HEK293 (cell line): ENCODE measurements at regions not wholly inside any gene's neighbourhood (a gene's known extent, or its start where the extent isn't known, plus 50 kb on each side); places are given as distances from the start of the nearest gene placed in this dataset.

Source experiments
- CTCF ChIA-PET: fragments of 350-600 bp; formaldehyde crosslinking; extraction: SDS; loops from one replicate; lab custom pipeline; 2021; ENCODE audit warnings: antibody characterized with exemption; lab: Yijun Ruan, JAX
- POLR2A ChIA-PET: fragments of 300-600 bp; formaldehyde crosslinking; extraction: SDS; loops from one replicate; lab custom pipeline; 2020; ENCODE audit warnings: antibody characterized with exemption, inconsistent platforms; lab: Yijun Ruan, JAX
- H3K27ac ChIP-seq: fragments of 200-500 bp; sonication (Bioruptor generic); 2 replicates; pipeline ENCODE4 v1.5.1; 2014; ENCODE audit warnings: low read depth, low read length, control low read depth, inconsistent platforms; ENCODE audit errors: extremely low read depth
- H3K36me3 ChIP-seq, 2 experiments: fragments of 200-500 bp in 1 of 2; sonication (Bioruptor generic) in 1 of 2; 1 replicate in 1 of 2; 2 replicates in 1 of 2; pipeline ENCODE4 v1.5.1; 2014 to 2017; ENCODE audit warnings: inconsistent platforms in 2 of 2, low read length in 2 of 2; ENCODE audit not compliant: control insufficient read depth in 2 of 2, insufficient read depth in 1 of 2
- H3K4me1 ChIP-seq: fragments of 200-500 bp; sonication (Bioruptor generic); 2 replicates; pipeline ENCODE4 v1.5.1; 2014; ENCODE audit warnings: mild to moderate bottlenecking, low read length, inconsistent platforms; ENCODE audit not compliant: control insufficient read depth, insufficient read depth
- H3K4me3 ChIP-seq: 2 replicates; pipeline ENCODE4 v1.5.1; 2011; ENCODE audit warnings: low read depth, mild to moderate bottlenecking, control low read depth, low read length, moderate library complexity
- H3K9me3 ChIP-seq: fragments of 200-500 bp; sonication (Bioruptor generic); 2 replicates; pipeline ENCODE4 v1.5.1; 2014; ENCODE audit warnings: low read depth, low read length, inconsistent platforms; ENCODE audit not compliant: control insufficient read depth, insufficient read depth
- EGR2 ChIP-seq: fragments of 450-650 bp; formaldehyde crosslinking; IDR thresholded peaks from 2 replicates; pipeline ENCODE4 v1.5.1; 2016; ENCODE audit warnings: low read depth, missing biosample characterization, missing genetic modification characterization
- GFI1B ChIP-seq: fragments of 450-650 bp; formaldehyde crosslinking; IDR thresholded peaks from 2 replicates; pipeline ENCODE4 v1.5.1; 2016; ENCODE audit warnings: missing biosample characterization, missing genetic modification characterization
- GLI2 ChIP-seq: fragments of 450-650 bp; formaldehyde crosslinking; IDR thresholded peaks from 2 replicates; pipeline ENCODE4; 2017; ENCODE audit warnings: missing biosample characterization, missing genetic modification characterization, low read depth, borderline replicate concordance
- KLF16 ChIP-seq: fragments of 450-650 bp; formaldehyde crosslinking; IDR thresholded peaks from 2 replicates; pipeline ENCODE4 v1.5.1; 2017; ENCODE audit warnings: missing biosample characterization, missing genetic modification characterization
- SCRT1 ChIP-seq: fragments of 450-650 bp; formaldehyde crosslinking; IDR thresholded peaks from 2 replicates; pipeline ENCODE4 v1.5.1; 2016; ENCODE audit warnings: missing biosample characterization, missing genetic modification characterization, borderline replicate concordance
- SCRT2 ChIP-seq: fragments of 450-650 bp; formaldehyde crosslinking; IDR thresholded peaks from 2 replicates; pipeline ENCODE4 v1.5.1; 2016; ENCODE audit warnings: missing biosample characterization, missing genetic modification characterization
- ZBTB17 ChIP-seq: fragments of 450-650 bp; formaldehyde crosslinking; IDR thresholded peaks from 2 replicates; pipeline ENCODE4 v1.5.1; 2016; ENCODE audit warnings: missing biosample characterization, missing genetic modification characterization
- ZBTB8A ChIP-seq: fragments of 450-650 bp; formaldehyde crosslinking; IDR thresholded peaks from 2 replicates; pipeline ENCODE4 v1.5.1; 2016; ENCODE audit warnings: missing biosample characterization, missing genetic modification characterization
- ZNF140 ChIP-seq: fragments of 450-650 bp; formaldehyde crosslinking; IDR thresholded peaks from 2 replicates; pipeline ENCODE4 v1.5.1; 2016; ENCODE audit warnings: missing biosample characterization, missing genetic modification characterization
- ZNF16 ChIP-seq: fragments of 450-650 bp; formaldehyde crosslinking; IDR thresholded peaks from 2 replicates; pipeline ENCODE4 v1.5.1; 2016; ENCODE audit warnings: low read depth, missing biosample characterization, missing genetic modification characterization
- ZNF175 ChIP-seq: fragments of 450-650 bp; formaldehyde crosslinking; IDR thresholded peaks from 2 replicates; pipeline ENCODE4 v1.5.1; 2016; ENCODE audit warnings: missing biosample characterization, missing genetic modification characterization
- ZNF19 ChIP-seq: fragments of 450-650 bp; formaldehyde crosslinking; IDR thresholded peaks from 2 replicates; pipeline ENCODE4; 2016; ENCODE audit warnings: missing biosample characterization, missing genetic modification characterization, low read depth
- ZNF211 ChIP-seq: fragments of 450-650 bp; formaldehyde crosslinking; IDR thresholded peaks from 2 replicates; pipeline ENCODE4 v1.5.1; 2016; ENCODE audit warnings: low read depth, missing biosample characterization, missing genetic modification characterization
- ZNF223 ChIP-seq: fragments of 450-650 bp; formaldehyde crosslinking; IDR thresholded peaks from 2 replicates; pipeline ENCODE4 v1.5.1; 2016; ENCODE audit warnings: missing biosample characterization, missing genetic modification characterization
- ZNF324 ChIP-seq: fragments of 450-650 bp; formaldehyde crosslinking; IDR thresholded peaks from 2 replicates; pipeline ENCODE4 v1.5.1; 2016; ENCODE audit warnings: missing biosample characterization, missing genetic modification characterization
- ZNF391 ChIP-seq: fragments of 450-650 bp; formaldehyde crosslinking; IDR thresholded peaks from 2 replicates; pipeline ENCODE4 v1.5.1; 2016; ENCODE audit warnings: low read depth, missing biosample characterization, missing genetic modification characterization, borderline replicate concordance
- ZNF394 ChIP-seq: fragments of 450-650 bp; formaldehyde crosslinking; IDR thresholded peaks from 2 replicates; pipeline ENCODE4 v1.5.1; 2016; ENCODE audit warnings: missing biosample characterization, missing genetic modification characterization, mild to moderate bottlenecking, moderate library complexity, borderline replicate concordance
- ZNF423 ChIP-seq: fragments of 450-650 bp; formaldehyde crosslinking; IDR thresholded peaks from 2 replicates; pipeline ENCODE4 v1.5.1; 2016; ENCODE audit warnings: missing biosample characterization, missing genetic modification characterization
- ZNF488 ChIP-seq: fragments of 450-650 bp; formaldehyde crosslinking; IDR thresholded peaks from 2 replicates; pipeline ENCODE4 v1.5.1; 2016; ENCODE audit warnings: missing biosample characterization, missing genetic modification characterization
- ZNF529 ChIP-seq: fragments of 450-650 bp; formaldehyde crosslinking; IDR thresholded peaks from 2 replicates; pipeline ENCODE4 v1.5.1; 2017; ENCODE audit warnings: missing genetic modification characterization, missing biosample characterization; ENCODE audit not compliant: insufficient replicate concordance
- ZNF555 ChIP-seq: fragments of 450-650 bp; formaldehyde crosslinking; conservative IDR thresholded peaks from 2 replicates; pipeline ENCODE4 v1.5.1; 2017; ENCODE audit warnings: missing biosample characterization, mild to moderate bottlenecking, missing genetic modification characterization, inconsistent platforms
- ZNF561 ChIP-seq: fragments of 450-650 bp; IDR thresholded peaks from 2 replicates; pipeline ENCODE4 v1.5.1; 2018; ENCODE audit warnings: missing biosample characterization, missing genetic modification characterization, borderline replicate concordance
- ZNF585B ChIP-seq: fragments of 450-650 bp; formaldehyde crosslinking; IDR thresholded peaks from 2 replicates; pipeline ENCODE4 v1.5.1; 2016; ENCODE audit warnings: missing biosample characterization, missing genetic modification characterization
- ZNF624 ChIP-seq: fragments of 450-650 bp; formaldehyde crosslinking; IDR thresholded peaks from 2 replicates; pipeline ENCODE4 v1.5.1; 2017; ENCODE audit warnings: missing biosample characterization, missing genetic modification characterization
- ZNF664 ChIP-seq: fragments of 450-650 bp; formaldehyde crosslinking; IDR thresholded peaks from 2 replicates; pipeline ENCODE4 v1.5.1; 2016; ENCODE audit warnings: missing biosample characterization, missing genetic modification characterization
- ZNF76 ChIP-seq: fragments of 450-650 bp; formaldehyde crosslinking; IDR thresholded peaks from 2 replicates; pipeline ENCODE4; 2016; ENCODE audit warnings: low read depth, missing biosample characterization, missing genetic modification characterization, borderline replicate concordance
- ZNF792 ChIP-seq: fragments of 450-650 bp; formaldehyde crosslinking; IDR thresholded peaks from 2 replicates; pipeline ENCODE4 v1.5.1; 2016; ENCODE audit warnings: missing biosample characterization, missing genetic modification characterization
- ZNF830 ChIP-seq: fragments of 450-650 bp; IDR thresholded peaks from 2 replicates; pipeline ENCODE4 v1.5.0; 2018; ENCODE audit warnings: missing biosample characterization, missing genetic modification characterization, low read depth, mild to moderate bottlenecking, moderate library complexity
- TF ChIP-seq, protein P1 (sequence below): fragments of 450-650 bp; formaldehyde crosslinking; IDR thresholded peaks from 2 replicates; pipeline ENCODE4 v1.5.1; 2016; ENCODE audit warnings: missing biosample characterization, missing genetic modification characterization
- TF ChIP-seq, protein P2 (sequence below): fragments of 450-650 bp; formaldehyde crosslinking; IDR thresholded peaks from 2 replicates; pipeline ENCODE4 v1.5.1; 2016; ENCODE audit warnings: missing biosample characterization, missing genetic modification characterization

DNA sequence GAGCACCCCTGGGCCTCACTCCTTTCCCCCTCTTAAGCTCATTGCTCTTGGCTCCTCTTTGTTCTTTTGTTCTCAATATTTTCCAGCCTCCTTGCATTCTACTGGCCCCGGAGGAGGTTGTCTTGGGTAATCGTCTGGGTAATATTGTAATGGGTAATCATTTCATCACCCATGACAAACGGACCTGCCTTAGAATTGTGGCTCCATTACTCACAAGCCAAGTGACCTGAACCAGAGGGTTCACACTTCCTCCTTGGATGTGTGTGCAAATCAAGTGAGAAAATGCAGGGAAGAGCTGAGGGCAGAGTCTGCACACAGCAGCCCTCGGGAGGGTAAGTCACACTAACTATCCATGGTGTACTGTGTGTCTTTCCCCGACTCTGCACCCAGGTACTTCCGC, 305.0 kb downstream of the BUD13 start:
- H3K4me1 ChIP-seq: no peaks in the 10 kb centered on the region
- TF ChIP-seq ZNF529 (tag by site-specific recombination): no peak
- TF ChIP-seq SCRT1: no peak
- TF ChIP-seq, protein P1, sequence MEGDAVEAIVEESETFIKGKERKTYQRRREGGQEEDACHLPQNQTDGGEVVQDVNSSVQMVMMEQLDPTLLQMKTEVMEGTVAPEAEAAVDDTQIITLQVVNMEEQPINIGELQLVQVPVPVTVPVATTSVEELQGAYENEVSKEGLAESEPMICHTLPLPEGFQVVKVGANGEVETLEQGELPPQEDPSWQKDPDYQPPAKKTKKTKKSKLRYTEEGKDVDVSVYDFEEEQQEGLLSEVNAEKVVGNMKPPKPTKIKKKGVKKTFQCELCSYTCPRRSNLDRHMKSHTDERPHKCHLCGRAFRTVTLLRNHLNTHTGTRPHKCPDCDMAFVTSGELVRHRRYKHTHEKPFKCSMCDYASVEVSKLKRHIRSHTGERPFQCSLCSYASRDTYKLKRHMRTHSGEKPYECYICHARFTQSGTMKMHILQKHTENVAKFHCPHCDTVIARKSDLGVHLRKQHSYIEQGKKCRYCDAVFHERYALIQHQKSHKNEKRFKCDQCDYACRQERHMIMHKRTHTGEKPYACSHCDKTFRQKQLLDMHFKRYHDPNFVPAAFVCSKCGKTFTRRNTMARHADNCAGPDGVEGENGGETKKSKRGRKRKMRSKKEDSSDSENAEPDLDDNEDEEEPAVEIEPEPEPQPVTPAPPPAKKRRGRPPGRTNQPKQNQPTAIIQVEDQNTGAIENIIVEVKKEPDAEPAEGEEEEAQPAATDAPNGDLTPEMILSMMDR (tag by site-specific recombination): no peak
- no peak for TF ChIP-seq EGR2 (tag by site-specific recombination)
- TF ChIP-seq ZBTB17 (tag by site-specific recombination): no peak
- TF ChIP-seq ZNF324 (tag by site-specific recombination): no peak
- no peak for TF ChIP-seq ZNF223 (tag by site-specific recombination)
- TF ChIP-seq ZNF488 (tag by site-specific recombination): no peak
- no peak for TF ChIP-seq GFI1B (tag by site-specific recombination)
- H3K27ac ChIP-seq: no peak overlapping the region
- H3K9me3 ChIP-seq: no peaks in the 10 kb centered on the region
- POLR2A ChIA-PET: no interaction called here
- no peak overlapping the region for H3K4me3 ChIP-seq
- CTCF ChIA-PET: interaction anchor here (0.7 to 3.4 kb wide), 2 partner anchors 13 to 174 kb away, joined by 3 to 13 read pairs; no protein-coding TSS in a partner anchor
- H3K36me3 ChIP-seq: no peaks in the 10 kb centered on the region

DNA sequence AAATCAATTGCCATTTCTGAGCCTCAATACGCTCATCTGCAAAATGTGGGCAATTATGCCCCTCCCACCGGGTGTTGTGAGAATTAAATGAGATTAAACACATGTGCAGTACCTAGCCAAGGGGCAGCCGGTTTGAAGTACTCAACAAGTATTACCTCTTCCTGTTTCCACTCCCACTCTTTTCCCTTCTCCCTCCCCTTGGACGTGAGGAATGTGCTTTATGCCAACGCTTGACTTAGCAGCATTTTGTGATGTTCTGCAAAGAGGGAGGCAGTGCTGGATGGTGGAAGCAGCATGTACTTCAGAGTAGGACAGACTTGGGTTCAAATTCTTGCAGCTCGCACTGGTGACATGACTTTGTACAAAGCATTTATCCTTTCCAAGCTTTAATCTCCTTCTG, 306.0 kb downstream of the BUD13 start:
- Histone ChIP-seq H3K4me3 (no peak overlapping the region), H3K36me3 (no peaks in the 10 kb centered on the region), H3K27ac (no peak overlapping the region), H3K9me3 (no peaks in the 10 kb centered on the region), H3K4me1 (0 out of 2 replicates have a peak, but pooled peaks cover under 1% of the 10 kb centered on the region)
- POLR2A ChIA-PET: no interaction called here
- TF ChIP-seq, protein P2, sequence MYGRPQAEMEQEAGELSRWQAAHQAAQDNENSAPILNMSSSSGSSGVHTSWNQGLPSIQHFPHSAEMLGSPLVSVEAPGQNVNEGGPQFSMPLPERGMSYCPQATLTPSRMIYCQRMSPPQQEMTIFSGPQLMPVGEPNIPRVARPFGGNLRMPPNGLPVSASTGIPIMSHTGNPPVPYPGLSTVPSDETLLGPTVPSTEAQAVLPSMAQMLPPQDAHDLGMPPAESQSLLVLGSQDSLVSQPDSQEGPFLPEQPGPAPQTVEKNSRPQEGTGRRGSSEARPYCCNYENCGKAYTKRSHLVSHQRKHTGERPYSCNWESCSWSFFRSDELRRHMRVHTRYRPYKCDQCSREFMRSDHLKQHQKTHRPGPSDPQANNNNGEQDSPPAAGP (tag by site-specific recombination): no peak
- TF ChIP-seq ZNF792 (tag by site-specific recombination): no peak
- no peak for TF ChIP-seq ZNF423
- TF ChIP-seq ZNF830 (tag by site-specific recombination): no peak
- TF ChIP-seq ZNF394 (tag by site-specific recombination): no peak
- no peak for TF ChIP-seq ZNF585B (tag by site-specific recombination)
- no peak for TF ChIP-seq GLI2
- TF ChIP-seq GFI1B (tag by site-specific recombination): no peak
- TF ChIP-seq SCRT2: no peak
- TF ChIP-seq ZBTB8A (tag by site-specific recombination): no peak
- no peak for TF ChIP-seq ZNF561
- CTCF ChIA-PET: interaction anchor here (1.3 to 3.4 kb wide), 2 partner anchors 12 to 33 kb away, joined by 5 to 13 read pairs; no protein-coding TSS in a partner anchor

GRCh38 chr11:116466191-116466590, 306.6 kb downstream of the BUD13 start:
- CTCF ChIA-PET: interaction anchor here (1.3 kb wide), 1 partner anchor 33 kb away, joined by 5 read pairs; no protein-coding TSS in a partner anchor
- POLR2A ChIA-PET: no interaction called here

More at GRCh38 chr11:116466191-116466590, 306.6 kb downstream of the BUD13 start:
- no peaks in the 10 kb centered on the region for H3K36me3 ChIP-seq
- 0 out of 2 replicates have a peak, but pooled peaks cover 2% of the 10 kb centered on the region for H3K4me1 ChIP-seq
- H3K9me3 ChIP-seq: no peaks in the 10 kb centered on the region
- H3K4me3 ChIP-seq: no peak overlapping the region
- TF ChIP-seq ZNF175 (tag by site-specific recombination) (no peak), SCRT2 (no peak), ZNF211 (tag by site-specific recombination) (no peak), ZNF585B (tag by site-specific recombination) (no peak), ZNF76 (tag by site-specific recombination) (no peak), ZNF391 (tag by site-specific recombination) (no peak), ZNF19 (tag by site-specific recombination) (no peak), KLF16 (tag by site-specific recombination) (no peak), ZNF140 (tag by site-specific recombination) (no peak), ZNF624 (tag by site-specific recombination) (no peak), ZNF16 (no peak), ZNF555 (tag by site-specific recombination) (no peak), ZNF664 (tag by site-specific recombination) (no peak)
- no peak overlapping the region for H3K27ac ChIP-seq
